ENCODE measurements at regions not wholly inside any gene's neighbourhood (a gene's known extent, or its start where the extent isn't known, plus 50 kb on each side); places are given as distances from the start of the nearest gene placed in this dataset.

- no peak for ATAC-seq
- no peaks in the 10 kb centered on the region for H3K36me3 ChIP-seq (ENCODE audit: control insufficient read depth, insufficient read depth, low read length)
- no TSS peak for BruUV-seq (replicated peaks)
- H3K4me1 ChIP-seq (ENCODE audit: control insufficient read depth, insufficient read depth, low read length), result no peaks in the 10 kb centered on the region
- CTCF ChIA-PET, result no interaction called here
- in situ Hi-C loops (cut with HindIII; ENCODE audit: low pct_unique_long_range_greater_than_20kb, low sequenced_read_pairs) (no loop called here), intact Hi-C loops (cut with micrococcal nuclease; ENCODE audit: unreplicated experiment) (no loop called here)
- H3K27me3 ChIP-seq (ENCODE audit: control insufficient read depth, insufficient read depth, low read length), result no peaks in the 10 kb centered on the region
- no peak overlapping the region for H3K4me3 ChIP-seq (ENCODE audit: low read depth in 2 of 2, low read length in 2 of 2)
- POLR2A ChIA-PET, result no interaction called here
- TF ChIP-seq POLR2AphosphoS5 (IDR thresholded peaks at IDR 0.05; ENCODE audit: low read depth, low read length) (no peak), SIN3A (IDR thresholded peaks at IDR 0.05; ENCODE audit: borderline replicate concordance, insufficient read depth, low read depth, low read length) (no peak), REST (IDR thresholded peaks at IDR 0.05; ENCODE audit: insufficient read depth in 1 of 2, low read depth in 2 of 2, low read length in 1 of 2) (no peak), TCF7L2 (IDR thresholded peaks at IDR 0.05; ENCODE audit: low read depth, low read length) (no peak), CTCF (IDR thresholded peaks at IDR 0.05) (no peak)
- H3K27ac ChIP-seq (ENCODE audit: low read length), result no peak overlapping the region
- no peaks in the 10 kb centered on the region for H3K9me3 ChIP-seq (ENCODE audit: control insufficient read depth, insufficient read depth, low read depth, low read length)
- no peak for DNase-seq (ENCODE audit: low read depth, low spot score)
These were observed 217.8 kb upstream of the TSHZ2 start for GRCh38 chr20:52754366-52754765.

GRCh38 chr20:52752023-52752422 lies 220.1 kb upstream of the TSHZ2 start:
- no TSS peak for BruUV-seq (replicated peaks)
- no peaks in the 10 kb centered on the region for H3K27me3 ChIP-seq (ENCODE audit: control insufficient read depth, insufficient read depth, low read length)
- DNase-seq (ENCODE audit: low read depth, low spot score), result no peak
- ChIA-PET CTCF (no interaction called here), POLR2A (no interaction called here)
- H3K9me3 ChIP-seq (ENCODE audit: control insufficient read depth, insufficient read depth, low read depth, low read length), result no peaks in the 10 kb centered on the region
- H3K4me1 ChIP-seq (ENCODE audit: control insufficient read depth, insufficient read depth, low read length), result no peaks in the 10 kb centered on the region
- H3K36me3 ChIP-seq (ENCODE audit: control insufficient read depth, insufficient read depth, low read length), result no peaks in the 10 kb centered on the region
- H3K4me3 ChIP-seq (ENCODE audit: low read depth in 2 of 2, low read length in 2 of 2), result no peak overlapping the region
- intact Hi-C loops (cut with micrococcal nuclease; ENCODE audit: unreplicated experiment), result no loop called here
- no peak for ATAC-seq
- in situ Hi-C loops (cut with HindIII; ENCODE audit: low pct_unique_long_range_greater_than_20kb, low sequenced_read_pairs), result no loop called here
- no peak for TF ChIP-seq SIN3A (IDR thresholded peaks at IDR 0.05; ENCODE audit: borderline replicate concordance, insufficient read depth, low read depth, low read length)
- no peak for TF ChIP-seq REST (IDR thresholded peaks at IDR 0.05; ENCODE audit: insufficient read depth in 1 of 2, low read depth in 2 of 2, low read length in 1 of 2)
- no peak for TF ChIP-seq POLR2AphosphoS5 (IDR thresholded peaks at IDR 0.05; ENCODE audit: low read depth, low read length)
- TF ChIP-seq TCF7L2 (IDR thresholded peaks at IDR 0.05; ENCODE audit: low read depth, low read length), result no peak
- TF ChIP-seq CTCF (IDR thresholded peaks at IDR 0.05), result no peak
- H3K27ac ChIP-seq (ENCODE audit: low read length), result no peak overlapping the region
